ENCODE measurements at regions not wholly inside any gene's neighbourhood (a gene's known extent, or its start where the extent isn't known, plus 50 kb on each side); places are given as distances from the start of the nearest gene placed in this dataset.

- H3K36me3 Mint-ChIP-seq (ENCODE audit: insufficient read depth, unreplicated experiment), result no peaks in the 10 kb centered on the region
- H3K4me1 ChIP-seq, result no peaks in the 10 kb centered on the region
- intact Hi-C loops (cut with micrococcal nuclease; ENCODE audit: unreplicated experiment), result no loop called here
These were observed 180.8 kb upstream of the ATP5MC3 start for GRCh38 chr2:175362331-175362730.

DNA sequence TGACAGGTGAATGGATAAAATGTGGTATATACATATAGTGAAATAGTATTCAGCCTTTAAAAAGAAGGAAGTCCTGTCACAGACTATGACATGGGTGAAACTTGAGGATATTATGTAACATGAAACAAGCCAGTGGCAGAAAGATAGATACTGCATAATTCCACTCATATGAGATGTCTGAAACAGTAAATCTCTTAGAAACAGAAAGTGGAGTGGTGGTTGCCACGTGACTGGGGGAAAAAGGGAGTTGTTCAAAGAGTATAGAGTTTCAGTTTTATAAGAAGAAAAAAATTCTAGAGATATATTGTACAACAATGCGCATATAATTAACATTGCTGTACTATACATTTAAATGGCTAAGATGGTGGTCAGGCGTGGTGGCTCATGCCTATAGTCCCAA, 178.2 kb upstream of the ATP5MC3 start:
- no TSS peak for BruUV-seq (replicated peaks)
- POLR2A ChIA-PET, result no interaction called here
- H3K27me3 Mint-ChIP-seq (ENCODE audit: insufficient read depth, unreplicated experiment), result peaks cover 18% of the 10 kb centered on the region

More at GRCh38 chr2:175362331-175362730, 180.8 kb upstream of the ATP5MC3 start:
- Histone ChIP-seq H3K36me3 (ENCODE audit: control insufficient read depth, insufficient read depth, low read length) (no peaks in the 10 kb centered on the region), H3K4me3 (ENCODE audit: low read depth, low read length) (no peak overlapping the region), H3K9me3 (no peaks in the 10 kb centered on the region), H3K27me3 (replicated peaks; ENCODE audit: control insufficient read depth, insufficient read depth, low read length) (no peaks in the 10 kb centered on the region)
- CTCF ChIA-PET, result no interaction called here
- POLR2A ChIA-PET, result no interaction called here
- H3K4me1 Mint-ChIP-seq (ENCODE audit: low read depth, unreplicated experiment), result no peaks in the 10 kb centered on the region
- TF ChIP-seq, protein P1, sequence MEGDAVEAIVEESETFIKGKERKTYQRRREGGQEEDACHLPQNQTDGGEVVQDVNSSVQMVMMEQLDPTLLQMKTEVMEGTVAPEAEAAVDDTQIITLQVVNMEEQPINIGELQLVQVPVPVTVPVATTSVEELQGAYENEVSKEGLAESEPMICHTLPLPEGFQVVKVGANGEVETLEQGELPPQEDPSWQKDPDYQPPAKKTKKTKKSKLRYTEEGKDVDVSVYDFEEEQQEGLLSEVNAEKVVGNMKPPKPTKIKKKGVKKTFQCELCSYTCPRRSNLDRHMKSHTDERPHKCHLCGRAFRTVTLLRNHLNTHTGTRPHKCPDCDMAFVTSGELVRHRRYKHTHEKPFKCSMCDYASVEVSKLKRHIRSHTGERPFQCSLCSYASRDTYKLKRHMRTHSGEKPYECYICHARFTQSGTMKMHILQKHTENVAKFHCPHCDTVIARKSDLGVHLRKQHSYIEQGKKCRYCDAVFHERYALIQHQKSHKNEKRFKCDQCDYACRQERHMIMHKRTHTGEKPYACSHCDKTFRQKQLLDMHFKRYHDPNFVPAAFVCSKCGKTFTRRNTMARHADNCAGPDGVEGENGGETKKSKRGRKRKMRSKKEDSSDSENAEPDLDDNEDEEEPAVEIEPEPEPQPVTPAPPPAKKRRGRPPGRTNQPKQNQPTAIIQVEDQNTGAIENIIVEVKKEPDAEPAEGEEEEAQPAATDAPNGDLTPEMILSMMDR (IDR thresholded peaks at IDR 0.05; ENCODE audit: insufficient read depth in 1 of 2, low read depth in 1 of 2, low read length in 1 of 2, severe bottlenecking in 1 of 2, unreplicated experiment in 1 of 2), result no peak
- peaks cover 18% of the 10 kb centered on the region for H3K27me3 Mint-ChIP-seq (ENCODE audit: insufficient read depth, unreplicated experiment)
- no peaks in the 10 kb centered on the region for H3K9me3 Mint-ChIP-seq (ENCODE audit: unreplicated experiment)
- no peak overlapping the region for H3K27ac Mint-ChIP-seq (ENCODE audit: unreplicated experiment)
- no peak overlapping the region for H3K4me3 Mint-ChIP-seq (ENCODE audit: unreplicated experiment)
- BruUV-seq (replicated peaks), result no TSS peak
- DNase-seq, result no peak

GRCh38 chr2:175356901-175357300, 175.4 kb upstream of the ATP5MC3 start:
- no peaks in the 10 kb centered on the region for H3K36me3 ChIP-seq (ENCODE audit: control insufficient read depth, insufficient read depth, low read length)
- H3K4me3 ChIP-seq (ENCODE audit: low read depth, low read length), result no peak overlapping the region
- H3K27ac Mint-ChIP-seq (ENCODE audit: unreplicated experiment), result no peak overlapping the region
- DNase-seq, result no peak
- TF ChIP-seq, protein P1 (IDR thresholded peaks at IDR 0.05; ENCODE audit: insufficient read depth in 1 of 2, low read depth in 1 of 2, low read length in 1 of 2, severe bottlenecking in 1 of 2, unreplicated experiment in 1 of 2), result no peak
- H3K9me3 ChIP-seq, result no peaks in the 10 kb centered on the region
- no TSS peak for BruUV-seq (replicated peaks)
- H3K36me3 Mint-ChIP-seq (ENCODE audit: insufficient read depth, unreplicated experiment), result no peaks in the 10 kb centered on the region
- intact Hi-C loops (cut with micrococcal nuclease; ENCODE audit: unreplicated experiment), result no loop called here
- POLR2A ChIA-PET, result no interaction called here
- H3K27me3 Mint-ChIP-seq (ENCODE audit: insufficient read depth, unreplicated experiment), result peaks cover 23% of the 10 kb centered on the region
- no peak overlapping the region for H3K4me3 Mint-ChIP-seq (ENCODE audit: unreplicated experiment)
- no peaks in the 10 kb centered on the region for H3K4me1 ChIP-seq
- CTCF ChIA-PET, result no interaction called here
- no peaks in the 10 kb centered on the region for H3K9me3 Mint-ChIP-seq (ENCODE audit: unreplicated experiment)
- no peaks in the 10 kb centered on the region for H3K4me1 Mint-ChIP-seq (ENCODE audit: low read depth, unreplicated experiment)
- no peaks in the 10 kb centered on the region; the same call in 1 of the 2 replicates for H3K27me3 ChIP-seq (replicated peaks; ENCODE audit: control insufficient read depth, insufficient read depth, low read length)

More for the DNA sequence above, 178.2 kb upstream of the ATP5MC3 start:
- Histone ChIP-seq H3K4me3 (ENCODE audit: low read depth, low read length) (no peak overlapping the region), H3K27me3 (replicated peaks; ENCODE audit: control insufficient read depth, insufficient read depth, low read length) (no peaks in the 10 kb centered on the region), H3K9me3 (no peaks in the 10 kb centered on the region), H3K36me3 (ENCODE audit: control insufficient read depth, insufficient read depth, low read length) (no peaks in the 10 kb centered on the region), H3K4me1 (no peaks in the 10 kb centered on the region)
- intact Hi-C loops (cut with micrococcal nuclease; ENCODE audit: unreplicated experiment), result no loop called here
- H3K9me3 Mint-ChIP-seq (ENCODE audit: unreplicated experiment), result no peaks in the 10 kb centered on the region
- DNase-seq, result no peak
- H3K4me3 Mint-ChIP-seq (ENCODE audit: unreplicated experiment), result no peak overlapping the region
- TF ChIP-seq, protein P1 (IDR thresholded peaks at IDR 0.05; ENCODE audit: insufficient read depth in 1 of 2, low read depth in 1 of 2, low read length in 1 of 2, severe bottlenecking in 1 of 2, unreplicated experiment in 1 of 2), result no peak
- CTCF ChIA-PET, result no interaction called here
- H3K4me1 Mint-ChIP-seq (ENCODE audit: low read depth, unreplicated experiment), result no peaks in the 10 kb centered on the region
- no peak overlapping the region for H3K27ac Mint-ChIP-seq (ENCODE audit: unreplicated experiment)
- H3K36me3 Mint-ChIP-seq (ENCODE audit: insufficient read depth, unreplicated experiment), result no peaks in the 10 kb centered on the region

Measured in Caco-2 (cell line).